OCI-LY7 (cell line): ENCODE measurements at regions not wholly inside any gene's neighbourhood (a gene's known extent, or its start where the extent isn't known, plus 50 kb on each side); places are given as distances from the start of the nearest gene placed in this dataset.

Source experiments
- BruUV-seq: library from RNA; stranded (reverse); fragments of 400-500 nt; replicated peaks from 2 replicates; lab custom pipeline; 2021; lab: Mats Ljungman, UMichigan
- CTCF ChIA-PET: fragments of 300-600 bp; sonication (Branson Sonifier 250); formaldehyde crosslinking; loops from one replicate; lab custom pipeline; 2022; ENCODE audit warnings: antibody characterized with exemption; ENCODE audit not compliant: unreplicated experiment; lab: Charles Lee
- POLR2A ChIA-PET: fragments of 300-600 bp; sonication (Branson Sonifier 250); formaldehyde crosslinking; loops from one replicate; lab custom pipeline; 2022; ENCODE audit warnings: antibody characterized with exemption; lab: Charles Lee
- DNase-seq: peaks from one replicate; pipeline ENCODE4 v3.0.0-alpha.2; 2015; ENCODE audit warnings: low spot score
- H2AFZ ChIP-seq: fragments of 200-600 bp; sonication (generic), shearing (Covaris generic); 2 replicates; pipeline ENCODE4 v1.6.1; 2014; ENCODE audit warnings: mild to moderate bottlenecking, antibody characterized with exemption, low read length, moderate library complexity
- H3K27ac ChIP-seq: fragments of 200-600 bp; sonication (generic); 2 replicates; pipeline ENCODE4 v1.5.1; 2014; ENCODE audit warnings: mixed run types, low read depth, mild to moderate bottlenecking, moderate library complexity, low read length, inconsistent platforms; ENCODE audit not compliant: poor library complexity, severe bottlenecking
- H3K36me3 ChIP-seq: fragments of 200-600 bp; sonication (generic); 2 replicates; pipeline ENCODE4 v1.6.1; 2014; ENCODE audit warnings: mild to moderate bottlenecking, antibody characterized with exemption, low read length, moderate library complexity, mixed read lengths; ENCODE audit not compliant: insufficient read depth
- H3K4me1 ChIP-seq: fragments of 200-600 bp; sonication (generic); 2 replicates; pipeline ENCODE4 v1.5.1; 2014; ENCODE audit warnings: mild to moderate bottlenecking, low read length; ENCODE audit not compliant: insufficient read depth, poor library complexity, severe bottlenecking
- H3K4me2 ChIP-seq: fragments of 200-600 bp; sonication (generic); 2 replicates; pipeline ENCODE4 v1.6.1; 2014; ENCODE audit warnings: mild to moderate bottlenecking, low read length
- H3K4me3 ChIP-seq: fragments of 200-600 bp; sonication (generic); 2 replicates; pipeline ENCODE4 v1.5.1; 2014; ENCODE audit warnings: mild to moderate bottlenecking, low read depth, low read length; ENCODE audit not compliant: poor library complexity, severe bottlenecking
- H3K79me2 ChIP-seq: fragments of 200-600 bp; sonication (generic); 2 replicates; pipeline ENCODE4 v1.6.1; 2016; ENCODE audit warnings: low read depth, mild to moderate bottlenecking, low read length, moderate library complexity, mixed read lengths; ENCODE audit not compliant: insufficient read depth
- H3K9me2 ChIP-seq: fragments of 200-600 bp; sonication (generic); 2 replicates; pipeline ENCODE4 v1.6.1; 2016; ENCODE audit warnings: mild to moderate bottlenecking, low read length, mixed read lengths; ENCODE audit not compliant: insufficient read depth
- H3K9me3 ChIP-seq: fragments of 200-600 bp; sonication (generic); 2 replicates; pipeline ENCODE4 v1.6.1; 2014; ENCODE audit warnings: mild to moderate bottlenecking, mixed run types, low read length, mixed read lengths
- H4K20me1 ChIP-seq: fragments of 200-600 bp; sonication (generic); 2 replicates; pipeline ENCODE4 v1.6.1; 2014; ENCODE audit warnings: mild to moderate bottlenecking, antibody characterized with exemption, low read length, moderate library complexity, mixed read lengths; ENCODE audit not compliant: insufficient read depth
- EZH2phosphoT487 ChIP-seq: fragments of 200-600 bp; sonication (generic); IDR thresholded peaks from 2 replicates; pipeline ENCODE4 v1.6.1; 2018; ENCODE audit warnings: low read depth, borderline replicate concordance, mild to moderate bottlenecking, mixed run types, antibody characterized with exemption, low read length, moderate library complexity, mixed read lengths
- intact Hi-C: fragments of 100-400 bp; cut with micrococcal nuclease; formaldehyde crosslinking; loops from one replicate; pipeline ENCODE4 v1.10.0; 2022; ENCODE audit not compliant: unreplicated experiment
- TF ChIP-seq, protein P1 (sequence below): fragments of 200-600 bp; sonication (generic); conservative IDR thresholded peaks from 2 replicates; pipeline ENCODE4 v1.5.1; 2014; ENCODE audit warnings: mild to moderate bottlenecking, antibody characterized with exemption, low read length, moderate library complexity, mixed read lengths

DNA sequence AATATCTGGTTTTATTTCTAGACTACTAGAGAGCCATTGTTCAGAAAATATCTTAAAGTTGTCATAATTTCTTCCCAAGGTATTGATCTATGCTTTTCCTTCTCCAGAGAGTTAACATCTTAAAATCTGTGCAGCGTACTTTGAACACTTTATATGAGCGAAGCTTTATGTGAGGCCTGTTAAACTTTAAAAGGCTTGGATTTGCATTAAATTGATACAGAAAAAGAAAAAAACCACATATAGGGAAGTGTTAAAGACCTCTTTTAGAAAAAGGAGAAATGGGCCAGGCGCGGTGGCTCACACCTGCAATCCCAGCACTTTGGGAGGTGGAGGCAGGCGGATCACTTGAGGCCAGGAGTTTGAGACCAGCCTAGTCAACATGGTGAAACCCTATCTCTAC, 59.2 kb upstream of the MORC3 start:
- DNase-seq, result peak; percentile 34
- Histone ChIP-seq H2AFZ (peak overlapping the region; percentile 98), H3K9me3 (no peaks in the 10 kb centered on the region), H3K9me2 (no peaks in the 10 kb centered on the region), H3K4me3 (peak overlapping the region; percentile 66), H3K4me1 (peaks cover 48% of the 10 kb centered on the region), H3K27ac (peak overlapping the region; percentile 68), H3K79me2 (no peaks in the 10 kb centered on the region), H4K20me1 (no peaks in the 10 kb centered on the region), H3K4me2 (peak overlapping the region; percentile 88), H3K36me3 (peaks cover 15% of the 10 kb centered on the region; the same call in 1 of the 2 replicates)
- no TSS peak for BruUV-seq
- ChIA-PET CTCF (no interaction called here), POLR2A (interaction anchor here (0.9 to 1.9 kb wide), 5 partner anchors 19 to 206 kb away, joined by 3 to 10 read pairs (median 4); no protein-coding TSS in a partner anchor)
- TF ChIP-seq, protein P1, sequence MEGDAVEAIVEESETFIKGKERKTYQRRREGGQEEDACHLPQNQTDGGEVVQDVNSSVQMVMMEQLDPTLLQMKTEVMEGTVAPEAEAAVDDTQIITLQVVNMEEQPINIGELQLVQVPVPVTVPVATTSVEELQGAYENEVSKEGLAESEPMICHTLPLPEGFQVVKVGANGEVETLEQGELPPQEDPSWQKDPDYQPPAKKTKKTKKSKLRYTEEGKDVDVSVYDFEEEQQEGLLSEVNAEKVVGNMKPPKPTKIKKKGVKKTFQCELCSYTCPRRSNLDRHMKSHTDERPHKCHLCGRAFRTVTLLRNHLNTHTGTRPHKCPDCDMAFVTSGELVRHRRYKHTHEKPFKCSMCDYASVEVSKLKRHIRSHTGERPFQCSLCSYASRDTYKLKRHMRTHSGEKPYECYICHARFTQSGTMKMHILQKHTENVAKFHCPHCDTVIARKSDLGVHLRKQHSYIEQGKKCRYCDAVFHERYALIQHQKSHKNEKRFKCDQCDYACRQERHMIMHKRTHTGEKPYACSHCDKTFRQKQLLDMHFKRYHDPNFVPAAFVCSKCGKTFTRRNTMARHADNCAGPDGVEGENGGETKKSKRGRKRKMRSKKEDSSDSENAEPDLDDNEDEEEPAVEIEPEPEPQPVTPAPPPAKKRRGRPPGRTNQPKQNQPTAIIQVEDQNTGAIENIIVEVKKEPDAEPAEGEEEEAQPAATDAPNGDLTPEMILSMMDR, result peak; percentile 46; the same call in 1 of the 2 replicates
- TF ChIP-seq EZH2phosphoT487, result no peak
- intact Hi-C loops, result loop anchor here (1.0 kb wide), 1 partner anchor 62 kb away; no protein-coding TSS in a partner anchor

DNA sequence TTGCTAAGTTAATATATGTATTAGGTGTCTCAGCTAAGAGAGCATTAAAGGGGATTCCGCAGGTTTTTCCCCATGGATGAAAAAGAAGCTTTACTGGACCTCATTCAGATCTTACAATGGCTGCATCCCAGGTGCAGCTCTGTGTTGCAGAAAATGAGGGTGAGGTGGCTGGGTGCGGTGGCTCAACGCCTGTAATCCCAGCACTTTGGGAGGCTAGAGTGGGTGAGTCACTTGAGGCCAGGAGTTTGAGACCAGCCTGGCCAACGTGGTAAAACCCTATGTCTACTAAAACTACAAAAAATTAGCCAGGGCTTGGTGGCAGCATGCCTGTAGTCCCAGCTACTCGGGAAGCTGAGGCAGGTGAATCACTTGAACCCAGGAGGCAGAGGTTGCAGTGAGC, 58.5 kb upstream of the MORC3 start:
- Histone ChIP-seq H2AFZ (no peak overlapping the region), H3K4me3 (no peak overlapping the region), H3K4me1 (peaks cover 43% of the 10 kb centered on the region), H3K27ac (no peak overlapping the region), H3K9me2 (no peaks in the 10 kb centered on the region), H3K36me3 (peaks cover 17% of the 10 kb centered on the region; the same call in 1 of the 2 replicates), H3K9me3 (no peaks in the 10 kb centered on the region), H3K4me2 (no peak overlapping the region), H4K20me1 (no peaks in the 10 kb centered on the region), H3K79me2 (no peaks in the 10 kb centered on the region)
- intact Hi-C loops, result no loop called here
- ChIA-PET POLR2A (interaction anchor here (0.7 to 1.9 kb wide), 5 partner anchors 19 to 206 kb away, joined by 4 to 10 read pairs (median 5); no protein-coding TSS in a partner anchor), CTCF (no interaction called here)
- BruUV-seq, result no TSS peak
- DNase-seq, result no peak
- TF ChIP-seq EZH2phosphoT487, result no peak
- TF ChIP-seq, protein P1, result no peak

DNA sequence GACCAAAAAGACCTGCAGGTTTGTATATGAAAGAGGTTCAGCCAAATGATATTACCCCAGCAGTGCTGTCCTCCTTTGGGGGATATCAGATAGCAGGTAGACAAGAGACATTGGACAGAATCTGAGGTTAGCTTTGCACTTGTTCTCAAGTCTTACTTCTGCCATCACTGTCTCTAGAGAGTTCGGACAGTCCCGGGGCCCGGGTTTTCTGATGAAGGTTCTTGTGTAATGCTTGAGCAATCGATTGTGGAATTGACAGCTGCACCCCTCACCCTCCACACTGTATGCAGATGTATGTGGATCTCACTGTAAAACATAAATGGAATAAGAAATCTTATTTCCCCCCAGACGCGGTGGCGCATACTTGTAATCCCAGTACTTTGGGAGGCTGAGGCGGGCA, 56.2 kb upstream of the MORC3 start:
- H3K36me3 ChIP-seq, result peaks cover 30% of the 10 kb centered on the region; the same call in 1 of the 2 replicates
- intact Hi-C loops, result no loop called here
- no peaks in the 10 kb centered on the region for H3K9me3 ChIP-seq
- ChIA-PET POLR2A (no interaction called here), CTCF (no interaction called here)
- no peaks in the 10 kb centered on the region for H4K20me1 ChIP-seq
- H3K4me1 ChIP-seq, result peaks cover 38% of the 10 kb centered on the region
- DNase-seq, result no peak
- BruUV-seq, result no TSS peak
- H3K27ac ChIP-seq, result no peak overlapping the region
- H2AFZ ChIP-seq, result no peak overlapping the region
- no peak overlapping the region for H3K4me2 ChIP-seq
- H3K9me2 ChIP-seq, result no peaks in the 10 kb centered on the region
- TF ChIP-seq EZH2phosphoT487, result no peak
- TF ChIP-seq, protein P1, result no peak
- H3K4me3 ChIP-seq, result no peak overlapping the region
- H3K79me2 ChIP-seq, result no peaks in the 10 kb centered on the region
